ENCODE measurements at regions not wholly inside any gene's neighbourhood (a gene's known extent, or its start where the extent isn't known, plus 50 kb on each side); places are given as distances from the start of the nearest gene placed in this dataset.

DNA sequence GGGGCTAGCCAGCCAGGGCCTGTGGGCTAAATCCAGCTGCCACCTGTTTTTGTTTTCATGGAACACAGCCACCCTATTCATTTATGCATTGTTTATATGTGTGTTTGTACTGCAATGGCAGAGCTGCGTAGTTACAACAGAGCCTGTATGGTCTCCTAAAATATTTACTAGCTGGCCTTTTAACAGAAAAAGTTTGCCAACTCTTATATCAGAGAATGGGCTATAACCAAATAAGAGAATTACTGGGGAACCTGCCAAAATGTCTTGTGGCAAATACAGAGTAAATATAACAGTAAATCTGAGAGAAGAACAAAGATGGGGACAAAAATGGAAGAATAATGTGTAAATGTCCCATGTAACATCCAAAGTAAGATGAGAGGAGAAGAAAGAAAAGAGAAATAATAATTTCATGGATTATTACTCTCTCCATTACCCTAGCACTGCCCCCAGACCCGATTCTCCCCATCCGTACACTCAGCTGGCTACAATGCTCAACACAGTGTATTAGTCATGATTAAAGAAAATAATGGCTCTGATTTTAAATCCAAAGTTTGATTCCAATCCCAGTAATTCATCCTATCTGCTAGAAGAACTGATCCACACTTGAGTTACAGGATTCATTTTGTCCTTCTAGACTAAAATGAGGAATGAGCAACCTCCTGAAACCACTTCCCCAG lies 249.3 kb downstream of the LRATD1 start:
- TF ChIP-seq POLR2AphosphoS5 (IDR thresholded peaks at IDR 0.05; ENCODE audit: low read depth, low read length) (no peak), SIN3A (IDR thresholded peaks at IDR 0.05; ENCODE audit: borderline replicate concordance, insufficient read depth, low read length) (no peak), FOXP2 (optimal IDR thresholded peaks at IDR 0.05; ENCODE audit: borderline replicate concordance, extremely low read depth, extremely low read length, insufficient read depth) (no peak), TAF1 (IDR thresholded peaks at IDR 0.05; ENCODE audit: borderline replicate concordance, insufficient read depth, low read length) (no peak)
- TF ChIP-seq, protein P1, sequence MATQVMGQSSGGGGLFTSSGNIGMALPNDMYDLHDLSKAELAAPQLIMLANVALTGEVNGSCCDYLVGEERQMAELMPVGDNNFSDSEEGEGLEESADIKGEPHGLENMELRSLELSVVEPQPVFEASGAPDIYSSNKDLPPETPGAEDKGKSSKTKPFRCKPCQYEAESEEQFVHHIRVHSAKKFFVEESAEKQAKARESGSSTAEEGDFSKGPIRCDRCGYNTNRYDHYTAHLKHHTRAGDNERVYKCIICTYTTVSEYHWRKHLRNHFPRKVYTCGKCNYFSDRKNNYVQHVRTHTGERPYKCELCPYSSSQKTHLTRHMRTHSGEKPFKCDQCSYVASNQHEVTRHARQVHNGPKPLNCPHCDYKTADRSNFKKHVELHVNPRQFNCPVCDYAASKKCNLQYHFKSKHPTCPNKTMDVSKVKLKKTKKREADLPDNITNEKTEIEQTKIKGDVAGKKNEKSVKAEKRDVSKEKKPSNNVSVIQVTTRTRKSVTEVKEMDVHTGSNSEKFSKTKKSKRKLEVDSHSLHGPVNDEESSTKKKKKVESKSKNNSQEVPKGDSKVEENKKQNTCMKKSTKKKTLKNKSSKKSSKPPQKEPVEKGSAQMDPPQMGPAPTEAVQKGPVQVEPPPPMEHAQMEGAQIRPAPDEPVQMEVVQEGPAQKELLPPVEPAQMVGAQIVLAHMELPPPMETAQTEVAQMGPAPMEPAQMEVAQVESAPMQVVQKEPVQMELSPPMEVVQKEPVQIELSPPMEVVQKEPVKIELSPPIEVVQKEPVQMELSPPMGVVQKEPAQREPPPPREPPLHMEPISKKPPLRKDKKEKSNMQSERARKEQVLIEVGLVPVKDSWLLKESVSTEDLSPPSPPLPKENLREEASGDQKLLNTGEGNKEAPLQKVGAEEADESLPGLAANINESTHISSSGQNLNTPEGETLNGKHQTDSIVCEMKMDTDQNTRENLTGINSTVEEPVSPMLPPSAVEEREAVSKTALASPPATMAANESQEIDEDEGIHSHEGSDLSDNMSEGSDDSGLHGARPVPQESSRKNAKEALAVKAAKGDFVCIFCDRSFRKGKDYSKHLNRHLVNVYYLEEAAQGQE (IDR thresholded peaks at IDR 0.05; ENCODE audit: insufficient read depth in 1 of 2, low read depth in 2 of 2, low read length in 2 of 2), result no peak

DNA sequence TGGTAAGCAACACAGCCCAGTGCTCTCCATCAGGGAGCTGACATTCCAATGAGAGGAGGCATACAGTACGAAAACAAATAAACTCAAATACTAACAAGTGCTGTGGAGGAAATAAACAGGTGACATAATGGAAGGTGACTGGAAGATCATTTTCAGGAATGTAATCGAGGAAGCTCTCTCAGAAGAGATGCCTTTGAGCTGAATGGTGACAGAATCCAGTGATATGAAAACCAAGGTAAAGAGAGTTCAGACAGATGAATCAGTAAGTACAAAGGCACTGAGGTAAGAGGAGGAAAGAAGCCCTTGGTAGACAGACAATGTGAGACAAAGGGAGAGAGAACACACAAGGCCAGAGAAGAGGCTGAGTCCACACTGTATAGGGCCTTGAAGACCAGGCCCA lies 252.1 kb downstream of the LRATD1 start:
- no peak for TF ChIP-seq SIN3A (IDR thresholded peaks at IDR 0.05; ENCODE audit: borderline replicate concordance, insufficient read depth, low read length)
- no peak for TF ChIP-seq POLR2AphosphoS5 (IDR thresholded peaks at IDR 0.05; ENCODE audit: low read depth, low read length)
- TF ChIP-seq, protein P1 (IDR thresholded peaks at IDR 0.05; ENCODE audit: insufficient read depth in 1 of 2, low read depth in 2 of 2, low read length in 2 of 2), result no peak
- no peak for TF ChIP-seq FOXP2 (optimal IDR thresholded peaks at IDR 0.05; ENCODE audit: borderline replicate concordance, extremely low read depth, extremely low read length, insufficient read depth)
- TF ChIP-seq TAF1 (IDR thresholded peaks at IDR 0.05; ENCODE audit: borderline replicate concordance, insufficient read depth, low read length), result no peak

DNA sequence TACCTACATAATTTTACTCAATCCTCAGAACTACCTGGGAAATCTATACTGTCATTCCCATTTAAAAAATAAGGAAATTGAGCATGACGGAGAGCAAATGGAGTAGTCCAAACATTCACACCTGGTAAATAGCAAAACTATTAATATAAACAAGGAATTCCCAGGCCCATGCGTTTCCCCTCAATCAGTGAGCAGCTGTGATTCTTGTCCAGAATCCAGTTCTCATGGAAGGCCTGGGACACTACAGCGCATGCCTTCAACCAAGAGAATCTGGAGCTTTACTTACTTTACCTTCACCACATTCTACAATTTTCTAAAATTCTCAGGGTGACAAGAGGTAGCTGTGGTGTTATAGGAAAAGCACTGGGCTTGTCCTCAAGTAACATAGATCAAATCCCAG lies 259.0 kb downstream of the LRATD1 start:
- no peak for TF ChIP-seq TAF1 (IDR thresholded peaks at IDR 0.05; ENCODE audit: borderline replicate concordance, insufficient read depth, low read length)

DNA sequence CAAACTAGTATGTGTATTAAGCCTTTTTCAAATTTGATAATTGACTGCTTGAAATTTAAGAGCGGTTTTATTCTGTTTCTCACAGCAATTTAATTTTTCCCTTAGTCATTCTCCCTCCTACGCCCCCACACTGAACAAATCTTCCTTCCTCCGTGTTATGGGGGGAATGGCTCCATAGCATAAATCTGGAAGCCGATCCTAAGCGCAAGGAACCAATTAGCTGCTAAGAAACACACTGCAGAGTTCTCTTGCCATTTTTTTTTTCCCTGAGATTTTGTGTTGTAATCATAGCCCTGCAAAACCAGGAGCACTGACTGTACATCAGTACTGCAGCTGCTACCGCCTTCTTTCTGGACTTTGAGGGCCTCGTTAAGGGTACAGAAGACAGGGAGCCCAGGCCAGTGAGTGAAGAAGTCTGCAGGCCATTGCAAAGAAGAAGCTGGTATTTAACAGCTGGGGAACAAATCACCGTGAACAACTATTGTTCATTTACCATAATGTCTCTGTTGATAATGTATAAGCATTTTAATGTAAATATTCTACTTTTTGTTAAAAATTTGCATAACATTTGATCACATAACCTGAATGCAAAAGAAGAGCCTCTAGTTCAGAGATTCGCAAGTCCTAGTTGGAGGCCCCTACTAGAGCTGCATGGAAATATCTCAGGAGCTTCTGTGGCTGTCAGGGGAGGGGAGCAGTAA lies 264.0 kb downstream of the LRATD1 start:
- TF ChIP-seq FOXP2 (optimal IDR thresholded peaks at IDR 0.05; ENCODE audit: borderline replicate concordance, extremely low read depth, extremely low read length, insufficient read depth), result no peak
- TF ChIP-seq POLR2AphosphoS5 (IDR thresholded peaks at IDR 0.05; ENCODE audit: low read depth, low read length), result no peak
- TF ChIP-seq TAF1 (IDR thresholded peaks at IDR 0.05; ENCODE audit: borderline replicate concordance, insufficient read depth, low read length), result no peak
- TF ChIP-seq, protein P1 (IDR thresholded peaks at IDR 0.05; ENCODE audit: insufficient read depth in 1 of 2, low read depth in 2 of 2, low read length in 2 of 2), result no peak
- TF ChIP-seq SIN3A (IDR thresholded peaks at IDR 0.05; ENCODE audit: borderline replicate concordance, insufficient read depth, low read length), result no peak

DNA sequence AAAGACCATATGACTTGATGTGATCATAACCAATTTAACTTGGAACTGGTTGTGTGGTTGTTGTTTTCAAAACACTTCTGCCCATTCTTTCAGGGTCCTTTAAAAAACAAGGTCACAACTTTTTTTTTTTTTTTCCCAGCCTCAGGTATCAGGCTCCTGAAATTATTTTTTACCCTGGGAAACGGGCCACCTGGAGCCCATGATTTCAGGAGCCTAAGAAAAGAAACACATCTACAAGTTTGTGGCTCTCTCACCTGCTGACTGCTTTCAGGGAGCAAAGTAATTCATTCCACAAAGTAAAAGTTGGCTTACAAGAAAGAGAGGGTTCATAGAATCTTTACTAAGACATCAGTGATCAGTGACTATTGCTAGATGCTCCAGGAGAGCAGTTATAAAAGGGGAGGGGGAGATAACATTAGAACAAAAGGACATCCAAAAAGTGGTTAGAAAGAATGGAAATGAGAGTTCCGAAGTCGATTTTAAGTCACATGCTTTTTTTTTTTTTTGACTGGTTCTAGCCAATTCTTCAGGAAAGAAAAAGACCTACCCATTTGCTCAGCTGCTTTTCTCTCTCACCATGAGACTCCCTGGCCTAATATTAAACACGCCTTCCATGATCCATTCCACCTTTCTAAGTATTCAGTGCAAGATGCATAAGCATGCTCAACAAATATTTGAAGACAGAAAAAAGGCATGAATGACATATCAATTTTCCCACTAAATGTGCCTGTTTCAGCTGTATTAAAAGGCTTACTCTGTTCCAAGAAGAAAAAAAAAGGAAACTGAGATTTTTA lies 267.3 kb downstream of the LRATD1 start:
- TF ChIP-seq, protein P1 (IDR thresholded peaks at IDR 0.05; ENCODE audit: insufficient read depth in 1 of 2, low read depth in 2 of 2, low read length in 2 of 2), result no peak
- TF ChIP-seq POLR2AphosphoS5 (IDR thresholded peaks at IDR 0.05; ENCODE audit: low read depth, low read length) (no peak), TAF1 (IDR thresholded peaks at IDR 0.05; ENCODE audit: borderline replicate concordance, insufficient read depth, low read length) (no peak), FOXP2 (optimal IDR thresholded peaks at IDR 0.05; ENCODE audit: borderline replicate concordance, extremely low read depth, extremely low read length, insufficient read depth) (no peak), SIN3A (IDR thresholded peaks at IDR 0.05; ENCODE audit: borderline replicate concordance, insufficient read depth, low read length) (no peak)

All from PFSK-1 (cell line).